ENCODE measurements at regions not wholly inside any gene's neighbourhood (a gene's known extent, or its start where the extent isn't known, plus 50 kb on each side); places are given as distances from the start of the nearest gene placed in this dataset.

DNA sequence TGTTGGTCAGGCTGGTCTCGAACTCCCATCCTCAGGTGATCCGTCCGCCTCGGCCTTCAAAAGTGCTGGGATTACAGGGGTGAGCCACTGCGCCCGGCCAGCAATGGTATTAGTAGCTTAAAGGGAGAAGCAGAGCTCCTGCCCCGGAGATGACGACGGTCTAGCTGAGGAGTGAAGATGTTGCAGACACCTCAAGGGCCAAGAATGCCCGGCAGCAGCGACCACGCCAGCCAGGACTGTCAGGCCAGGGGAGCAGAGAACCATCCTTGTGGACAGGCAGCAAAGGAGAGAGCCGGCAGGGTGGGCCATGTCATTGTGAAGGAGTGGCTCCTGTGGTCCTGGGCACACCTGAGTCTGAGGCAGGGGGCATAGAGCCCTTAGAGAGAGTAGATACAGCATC lies 210.1 kb upstream of the BCOR start:
- intact Hi-C loops (cut with micrococcal nuclease) = no loop called here
- no peak overlapping the region for H3K27ac Mint-ChIP-seq
- H3K27me3 Mint-ChIP-seq = peaks cover 3% of the 10 kb centered on the region
- H3K4me3 Mint-ChIP-seq = no peak overlapping the region
- peaks cover 11% of the 10 kb centered on the region for H3K4me1 Mint-ChIP-seq (ENCODE audit: low read depth)
- H3K9me3 Mint-ChIP-seq = peaks cover 17% of the 10 kb centered on the region
- no peaks in the 10 kb centered on the region for H3K36me3 Mint-ChIP-seq (ENCODE audit: low read depth)

DNA sequence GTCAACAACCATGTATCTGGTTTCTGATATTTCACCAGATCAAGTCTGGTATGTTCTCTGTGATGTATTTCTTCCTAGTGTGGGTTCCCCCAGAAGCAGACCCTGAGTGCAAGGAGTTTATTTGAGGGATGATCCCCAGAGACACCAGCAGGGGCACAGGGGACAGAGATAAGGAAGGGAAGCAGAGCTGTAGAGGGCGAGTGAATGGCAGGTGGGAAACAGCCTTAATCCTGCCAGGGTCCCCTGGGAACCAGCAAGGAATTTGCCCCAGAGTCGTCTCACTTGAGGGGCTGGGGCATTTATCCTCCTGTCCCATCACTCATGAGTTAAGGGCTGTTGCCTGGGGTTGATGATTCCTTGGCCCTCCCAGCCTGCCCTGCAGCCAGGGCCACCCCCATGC lies 206.4 kb upstream of the BCOR start:
- no peak overlapping the region for H3K27ac Mint-ChIP-seq
- peaks cover 17% of the 10 kb centered on the region for H3K9me3 Mint-ChIP-seq
- no peak overlapping the region for H3K4me3 Mint-ChIP-seq
- H3K36me3 Mint-ChIP-seq (ENCODE audit: low read depth) = no peaks in the 10 kb centered on the region
- H3K4me1 Mint-ChIP-seq (ENCODE audit: low read depth) = peaks cover 19% of the 10 kb centered on the region
- H3K27me3 Mint-ChIP-seq = peaks cover 12% of the 10 kb centered on the region
- intact Hi-C loops (cut with micrococcal nuclease) = no loop called here

DNA sequence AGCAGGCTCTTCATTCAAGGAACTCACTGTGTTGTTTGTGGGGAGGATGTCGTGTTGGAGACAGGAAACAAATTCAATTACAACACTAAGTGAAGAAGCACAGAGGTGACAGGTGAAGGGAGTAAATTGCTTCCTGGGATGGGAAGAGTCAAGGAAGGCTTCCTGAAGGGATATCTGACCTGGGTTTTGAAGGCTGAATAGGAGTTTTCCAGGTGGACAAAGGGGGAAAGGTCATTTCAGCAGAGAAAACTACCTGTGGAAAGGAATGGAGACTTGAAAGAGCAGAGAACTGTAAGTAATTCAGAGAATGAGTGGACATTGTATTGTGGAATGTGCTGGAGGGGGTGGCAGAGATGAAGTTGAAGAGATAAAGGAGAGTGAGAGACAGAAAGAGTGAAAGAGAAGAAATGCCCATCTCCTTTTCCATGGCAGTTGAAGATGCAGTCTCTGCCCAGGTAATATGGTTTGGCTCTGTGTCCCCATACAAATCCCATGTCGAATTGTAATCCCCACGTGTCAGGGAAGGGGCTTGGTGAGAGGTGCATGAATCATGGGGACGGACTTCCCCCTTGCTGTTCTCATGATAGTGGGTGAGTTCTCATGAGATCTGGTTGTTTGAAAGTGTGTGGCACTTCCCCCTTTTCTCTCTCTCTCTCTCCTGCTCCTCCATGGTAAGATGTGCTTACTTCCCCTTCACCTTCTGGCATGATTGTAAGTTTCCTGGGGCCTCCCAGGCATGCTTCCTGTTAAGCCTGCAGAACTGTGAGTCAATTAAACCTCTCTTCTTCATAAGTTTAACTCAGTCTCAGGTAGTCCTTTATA lies 205.7 kb upstream of the BCOR start:
- Mint-ChIP-seq H3K9me3 (peaks cover 17% of the 10 kb centered on the region), H3K27me3 (peaks cover 15% of the 10 kb centered on the region), H3K27ac (no peak overlapping the region), H3K4me3 (no peak overlapping the region), H3K4me1 (ENCODE audit: low read depth) (peaks cover 20% of the 10 kb centered on the region), H3K36me3 (ENCODE audit: low read depth) (no peaks in the 10 kb centered on the region)
- intact Hi-C loops (cut with micrococcal nuclease) = no loop called here

DNA sequence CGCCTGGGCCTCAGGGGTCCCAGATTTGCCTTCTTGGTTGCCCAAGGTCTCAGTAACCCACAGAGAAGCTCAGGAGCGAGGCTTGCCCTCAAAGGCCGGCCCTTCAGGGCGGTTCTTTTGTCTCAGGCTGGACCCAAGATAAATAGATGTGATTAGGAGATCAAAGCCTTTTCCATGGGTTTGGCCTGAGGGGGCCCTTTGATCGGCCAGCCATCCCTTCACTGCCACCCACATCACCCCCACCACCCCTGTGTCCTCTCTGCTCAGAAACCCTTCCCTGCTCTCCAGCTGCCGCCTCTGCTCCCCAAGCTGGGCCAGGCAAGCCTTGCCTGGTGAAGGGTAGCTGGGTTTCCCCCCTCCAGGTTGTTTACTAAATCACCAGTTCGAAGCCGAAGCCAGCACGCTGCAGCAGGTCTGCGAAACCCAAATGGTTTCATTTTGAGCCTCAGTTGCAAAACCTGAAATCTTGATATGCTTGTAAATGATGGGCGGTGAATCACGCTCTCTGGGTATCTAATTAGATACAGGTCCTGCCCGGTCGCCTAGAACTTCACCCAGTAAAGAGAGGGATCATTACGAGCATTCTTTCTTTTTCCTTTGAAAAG lies 202.6 kb upstream of the BCOR start:
- Mint-ChIP-seq H3K27ac (no peak overlapping the region), H3K9me3 (peaks cover 17% of the 10 kb centered on the region), H3K4me1 (ENCODE audit: low read depth) (peaks cover 20% of the 10 kb centered on the region), H3K36me3 (ENCODE audit: low read depth) (no peaks in the 10 kb centered on the region), H3K27me3 (peaks cover 15% of the 10 kb centered on the region), H3K4me3 (no peak overlapping the region)
- intact Hi-C loops (cut with micrococcal nuclease) = no loop called here

DNA sequence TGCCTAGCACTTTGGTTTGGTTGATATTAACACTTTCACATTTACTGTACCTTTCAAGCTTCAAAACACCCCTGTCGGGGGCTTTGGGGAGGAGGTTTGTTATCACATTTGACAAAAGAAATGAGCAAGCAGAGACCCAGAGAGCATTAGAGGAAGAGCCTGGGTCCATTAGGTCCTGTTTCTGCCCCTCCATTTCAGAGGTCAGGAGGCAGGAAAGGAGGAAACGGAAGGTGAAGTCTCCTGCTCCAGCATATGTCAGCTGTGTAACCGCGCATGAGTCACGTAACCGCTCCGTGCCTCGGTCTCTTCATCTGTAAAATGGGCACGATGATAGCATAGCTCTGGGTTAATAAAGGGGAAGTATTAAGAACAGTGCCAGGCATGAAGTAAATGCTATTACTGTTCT lies 201.9 kb upstream of the BCOR start:
- Mint-ChIP-seq H3K9me3 (peaks cover 17% of the 10 kb centered on the region), H3K27me3 (peaks cover 15% of the 10 kb centered on the region), H3K4me1 (ENCODE audit: low read depth) (peaks cover 20% of the 10 kb centered on the region), H3K36me3 (ENCODE audit: low read depth) (no peaks in the 10 kb centered on the region), H3K27ac (no peak overlapping the region), H3K4me3 (no peak overlapping the region)
- intact Hi-C loops (cut with micrococcal nuclease) = no loop called here

DNA sequence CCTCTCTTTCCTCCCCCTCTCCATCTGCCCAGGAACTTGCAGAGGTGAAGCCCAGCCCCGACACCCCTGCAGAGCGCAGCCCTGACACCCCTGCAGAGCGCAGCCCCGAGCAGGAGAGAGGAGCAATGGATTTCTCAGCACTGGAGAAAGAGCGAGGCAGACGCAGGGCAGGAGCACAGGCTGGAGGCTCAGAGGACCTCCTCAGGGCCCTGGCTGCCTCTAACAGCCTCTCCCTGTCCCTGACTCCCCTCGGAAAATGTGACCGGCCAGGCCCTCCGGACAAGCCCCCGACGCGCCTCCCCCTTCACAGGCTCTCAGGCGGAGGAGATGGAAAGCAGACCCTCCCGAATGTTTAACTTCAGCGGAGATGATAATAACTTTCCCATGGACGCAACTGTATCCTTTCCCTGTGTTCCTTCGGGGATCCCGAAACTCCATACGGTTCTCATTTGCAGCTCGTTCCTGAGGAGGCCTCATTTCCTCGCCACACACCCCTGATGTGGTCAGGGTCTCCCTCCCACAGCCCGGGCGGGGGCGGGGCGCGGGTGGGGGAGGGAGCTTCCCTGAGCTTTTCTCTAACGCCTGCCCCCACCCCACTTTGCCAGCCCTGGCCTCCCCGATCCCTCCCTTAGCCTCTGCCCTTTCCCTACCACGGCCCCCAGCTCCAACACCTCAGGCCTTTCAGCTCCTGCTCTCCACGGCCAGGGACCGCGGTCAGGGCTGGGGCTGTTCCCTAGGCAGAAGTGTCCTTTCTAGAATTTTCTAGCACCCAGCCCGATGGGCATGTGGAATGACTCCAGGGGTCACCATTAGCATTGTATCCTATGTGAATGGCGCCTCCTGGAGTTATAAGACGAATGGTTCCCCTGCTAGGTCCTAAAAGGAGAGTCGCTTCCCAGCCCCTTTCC lies 201.1 kb upstream of the BCOR start:
- intact Hi-C loops (cut with micrococcal nuclease) = no loop called here
- Mint-ChIP-seq H3K27ac (no peak overlapping the region), H3K9me3 (peaks cover 9% of the 10 kb centered on the region), H3K4me3 (no peak overlapping the region), H3K27me3 (peaks cover 16% of the 10 kb centered on the region), H3K36me3 (ENCODE audit: low read depth) (no peaks in the 10 kb centered on the region), H3K4me1 (ENCODE audit: low read depth) (peaks cover 17% of the 10 kb centered on the region)

DNA sequence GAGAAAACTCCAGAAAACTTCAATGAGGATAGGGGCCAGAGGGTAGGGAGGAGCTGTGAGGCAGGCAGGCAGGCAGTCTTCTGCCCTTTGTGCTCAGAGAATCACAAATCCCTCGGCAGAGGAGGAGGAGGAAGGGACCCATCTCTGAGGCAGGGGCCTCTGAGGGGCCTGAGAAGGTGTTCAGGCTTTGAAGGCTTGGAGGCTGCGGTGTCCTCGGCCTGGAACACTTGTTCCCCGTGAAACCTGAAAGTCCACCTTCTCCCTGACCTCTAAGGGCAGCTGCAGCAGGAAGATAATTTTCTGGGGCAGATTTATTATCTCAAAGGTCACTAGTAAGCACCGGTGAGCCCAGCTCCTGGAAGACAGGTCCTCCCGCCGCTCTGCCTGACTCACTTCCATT lies 200.3 kb upstream of the BCOR start:
- H3K4me1 Mint-ChIP-seq (ENCODE audit: low read depth) = peaks cover 9% of the 10 kb centered on the region
- H3K36me3 Mint-ChIP-seq (ENCODE audit: low read depth) = no peaks in the 10 kb centered on the region
- peaks cover 17% of the 10 kb centered on the region for H3K27me3 Mint-ChIP-seq
- intact Hi-C loops (cut with micrococcal nuclease) = no loop called here
- no peak overlapping the region for H3K4me3 Mint-ChIP-seq
- H3K27ac Mint-ChIP-seq = no peak overlapping the region
- H3K9me3 Mint-ChIP-seq = peaks cover 1% of the 10 kb centered on the region

DNA sequence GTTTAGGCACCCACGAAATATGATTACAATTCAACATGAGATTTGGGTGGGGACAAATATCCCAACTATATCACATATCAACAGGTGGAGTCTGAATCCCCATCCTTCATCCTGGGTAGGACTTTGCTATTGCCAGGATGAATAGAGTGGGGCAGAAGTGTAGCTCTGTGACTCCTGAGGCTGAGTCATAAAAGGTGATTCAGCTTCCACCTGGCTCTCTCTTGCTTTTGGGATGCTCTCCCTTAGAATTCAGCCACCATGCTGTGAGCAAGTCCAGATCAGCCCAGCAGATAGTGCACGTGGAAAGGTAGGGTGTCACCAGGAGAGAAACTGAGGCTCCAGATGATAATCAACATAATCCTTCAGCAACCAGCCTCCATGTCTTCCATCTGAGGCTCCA lies 193.8 kb upstream of the BCOR start:
- Mint-ChIP-seq H3K4me1 (ENCODE audit: low read depth) (no peaks in the 10 kb centered on the region), H3K36me3 (ENCODE audit: low read depth) (no peaks in the 10 kb centered on the region), H3K9me3 (no peaks in the 10 kb centered on the region), H3K4me3 (no peak overlapping the region), H3K27ac (no peak overlapping the region), H3K27me3 (peaks cover 2% of the 10 kb centered on the region)
- intact Hi-C loops (cut with micrococcal nuclease) = no loop called here

DNA sequence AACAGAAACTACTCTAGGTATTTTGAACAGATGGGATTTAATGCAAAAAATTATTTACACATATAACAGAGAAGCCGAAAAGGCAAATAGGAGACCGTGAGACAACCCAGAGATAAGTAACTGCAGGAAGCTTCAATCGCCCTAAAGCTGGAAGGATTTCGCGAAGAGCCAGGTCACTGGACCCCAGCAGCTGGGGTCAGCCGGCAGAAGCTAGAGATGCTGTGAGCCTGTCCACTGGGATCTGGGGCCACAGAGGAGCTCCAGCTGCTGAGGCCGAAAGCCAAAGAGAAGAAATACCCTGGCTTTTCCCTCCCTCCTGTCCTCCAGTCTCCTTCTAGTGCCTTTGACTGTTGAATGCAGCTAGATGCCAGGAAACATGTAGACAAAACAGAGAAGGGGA lies 192.8 kb upstream of the BCOR start:
- H3K27ac Mint-ChIP-seq = no peak overlapping the region
- H3K36me3 Mint-ChIP-seq (ENCODE audit: low read depth) = no peaks in the 10 kb centered on the region
- H3K4me3 Mint-ChIP-seq = no peak overlapping the region
- peaks cover 2% of the 10 kb centered on the region for H3K27me3 Mint-ChIP-seq
- no peaks in the 10 kb centered on the region for H3K4me1 Mint-ChIP-seq (ENCODE audit: low read depth)
- intact Hi-C loops (cut with micrococcal nuclease) = no loop called here
- H3K9me3 Mint-ChIP-seq = no peaks in the 10 kb centered on the region

DNA sequence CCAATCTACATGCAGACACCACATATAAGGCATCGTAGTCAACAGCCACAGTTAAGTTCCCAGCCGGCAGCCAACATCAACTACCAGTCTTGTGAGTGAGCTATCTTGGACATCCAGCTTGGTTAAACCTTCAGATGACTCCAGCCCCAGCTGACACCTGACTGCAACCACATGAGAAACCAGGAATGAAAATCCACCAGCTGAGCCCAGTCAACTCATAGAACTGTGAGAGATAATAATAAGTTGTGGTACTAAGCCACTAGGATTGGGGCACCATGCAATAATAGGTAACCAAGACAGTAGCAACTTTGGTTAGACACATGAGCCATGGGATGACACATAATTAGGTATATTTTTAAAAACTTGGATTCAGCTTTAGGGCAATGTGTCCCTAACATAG lies 188.1 kb upstream of the BCOR start:
- H3K27ac Mint-ChIP-seq = no peak overlapping the region
- peaks cover 11% of the 10 kb centered on the region for H3K4me1 Mint-ChIP-seq (ENCODE audit: low read depth)
- intact Hi-C loops (cut with micrococcal nuclease) = no loop called here
- peaks cover 3% of the 10 kb centered on the region for H3K27me3 Mint-ChIP-seq
- H3K9me3 Mint-ChIP-seq = peaks cover 9% of the 10 kb centered on the region
- no peak overlapping the region for H3K4me3 Mint-ChIP-seq
- H3K36me3 Mint-ChIP-seq (ENCODE audit: low read depth) = no peaks in the 10 kb centered on the region

DNA sequence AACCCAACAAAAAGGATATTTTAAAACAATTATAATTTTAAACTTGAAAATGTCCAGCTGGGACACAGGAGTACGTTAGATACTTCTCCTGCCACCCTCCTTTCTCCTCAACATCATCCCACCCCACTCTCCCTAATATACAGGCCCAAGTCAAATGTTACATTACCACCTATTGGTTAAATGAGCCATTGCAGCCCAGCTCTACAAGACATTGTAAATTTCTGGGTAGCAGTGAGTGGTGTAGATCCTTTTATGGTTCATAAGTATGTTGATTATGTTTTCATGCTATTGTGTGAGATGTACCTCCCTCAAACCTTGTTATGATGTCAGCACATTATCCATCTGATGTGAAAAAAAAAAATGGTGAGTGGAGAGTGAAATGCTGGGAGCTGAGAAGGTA lies 187.1 kb upstream of the BCOR start:
- intact Hi-C loops (cut with micrococcal nuclease) = no loop called here
- peaks cover 11% of the 10 kb centered on the region for H3K4me1 Mint-ChIP-seq (ENCODE audit: low read depth)
- no peaks in the 10 kb centered on the region for H3K36me3 Mint-ChIP-seq (ENCODE audit: low read depth)
- H3K9me3 Mint-ChIP-seq = peaks cover 9% of the 10 kb centered on the region
- H3K4me3 Mint-ChIP-seq = no peak overlapping the region
- H3K27ac Mint-ChIP-seq = no peak overlapping the region
- peaks cover 3% of the 10 kb centered on the region for H3K27me3 Mint-ChIP-seq

DNA sequence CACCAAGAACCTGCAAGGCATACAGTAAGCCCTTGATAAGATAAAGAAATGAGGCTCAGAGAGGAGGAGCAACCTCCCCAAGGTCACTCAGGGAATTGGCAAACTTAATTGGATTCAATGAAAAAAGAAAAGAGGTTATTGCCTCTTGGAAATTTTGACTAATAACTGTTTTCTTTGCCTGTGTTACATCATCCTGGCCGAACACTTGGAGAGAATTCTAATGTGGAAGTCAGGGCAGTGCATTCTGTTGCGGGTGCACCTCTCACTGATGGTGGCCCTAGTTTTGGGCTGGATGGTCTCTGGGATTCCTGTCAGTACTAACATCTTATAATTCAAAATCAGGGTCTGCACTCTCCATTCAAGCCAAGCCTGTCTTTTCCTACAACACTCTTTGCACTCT lies 186.2 kb upstream of the BCOR start:
- peaks cover 3% of the 10 kb centered on the region for H3K27me3 Mint-ChIP-seq
- no peak overlapping the region for H3K4me3 Mint-ChIP-seq
- H3K27ac Mint-ChIP-seq = no peak overlapping the region
- H3K9me3 Mint-ChIP-seq = peaks cover 9% of the 10 kb centered on the region
- H3K4me1 Mint-ChIP-seq (ENCODE audit: low read depth) = peaks cover 11% of the 10 kb centered on the region
- intact Hi-C loops (cut with micrococcal nuclease) = no loop called here
- no peaks in the 10 kb centered on the region for H3K36me3 Mint-ChIP-seq (ENCODE audit: low read depth)

DNA sequence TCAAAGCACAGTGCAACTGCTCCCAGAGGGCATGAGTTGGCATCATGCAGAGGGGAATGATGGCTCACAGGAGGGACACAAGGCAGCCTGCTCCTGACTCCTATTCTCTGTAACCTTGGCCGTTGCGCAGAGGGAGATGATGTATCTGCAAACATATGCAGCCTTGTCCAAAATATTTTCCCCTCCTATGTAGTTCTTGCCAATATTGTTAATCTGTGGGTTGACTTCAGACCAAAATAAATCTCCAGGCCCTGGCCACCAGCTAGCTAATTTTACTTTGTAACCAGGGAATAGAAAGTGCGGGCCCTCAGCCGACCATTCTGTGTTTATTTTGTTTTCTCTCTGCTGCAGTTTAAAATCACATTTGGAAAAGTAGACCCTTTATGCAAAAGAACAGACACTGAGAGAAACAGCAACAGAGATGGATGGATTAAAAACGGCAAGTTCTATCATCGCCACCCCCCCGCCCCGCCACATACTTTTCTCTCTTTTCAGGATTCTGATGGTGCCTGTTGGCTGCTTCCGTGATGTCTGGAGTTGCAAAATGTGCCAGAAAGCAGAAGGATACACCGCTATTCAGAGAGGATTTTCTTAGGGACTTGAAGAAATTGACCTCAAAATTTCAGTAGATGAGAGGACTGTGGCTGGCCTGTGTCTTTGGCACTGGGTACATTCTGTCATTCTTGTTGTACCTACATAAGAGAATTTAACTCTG lies 185.3 kb upstream of the BCOR start:
- Mint-ChIP-seq H3K27me3 (peaks cover 6% of the 10 kb centered on the region), H3K4me3 (no peak overlapping the region), H3K36me3 (ENCODE audit: low read depth) (no peaks in the 10 kb centered on the region), H3K4me1 (ENCODE audit: low read depth) (peaks cover 11% of the 10 kb centered on the region), H3K9me3 (peaks cover 9% of the 10 kb centered on the region), H3K27ac (no peak overlapping the region)
- intact Hi-C loops (cut with micrococcal nuclease) = no loop called here
